T-cell (primary cell): ENCODE measurements at regions not wholly inside any gene's neighbourhood (a gene's known extent, or its start where the extent isn't known, plus 50 kb on each side); places are given as distances from the start of the nearest gene placed in this dataset.

ENCODE experiments used
- ATAC-seq, 4 experiments: fragments of 200-7000 bp in 3 of 4; fragments of 150-1000 bp in 1 of 4; cut with Tn5 transposase; replicated peaks in 1 of 4; 1 replicate in 3 of 4; 2 replicates in 1 of 4; pipeline ENCODE4 v1.10.0; 2021; ENCODE audit warnings: moderate library complexity in 3 of 4, mild to moderate bottlenecking in 2 of 4, moderate number of reproducible peaks in 1 of 4
- CTCF ChIA-PET, 2 donors: fragments of 300-600 bp; sonication (Branson Sonifier 250); formaldehyde crosslinking; loops; one replicate each; lab custom pipeline; 2022; ENCODE audit warnings: antibody characterized with exemption in 2 of 2; lab: Charles Lee
- POLR2A ChIA-PET, 2 donors: fragments of 300-600 bp; sonication (Branson Sonifier 250); formaldehyde crosslinking; loops; one replicate each; lab custom pipeline; 2022; ENCODE audit warnings: antibody characterized with exemption in 2 of 2; lab: Charles Lee
- DNase-seq, 35 experiments: peaks; one replicate each; pipeline versions ENCODE4 v3.0.0 to v3.0.0-alpha.2; 2013 to 2023
- H3K27ac ChIP-seq: one replicate; pipeline ENCODE4 v1.5.1; 2013; ENCODE audit warnings: low read length
- H3K27me3 ChIP-seq, 2 experiments: replicated peaks in 1 of 2; 1 replicate in 1 of 2; 2 replicates in 1 of 2; pipeline versions ENCODE4 v1.6.1 to v1.7.0; 2013; ENCODE audit warnings: low read length in 1 of 2, mixed read lengths in 1 of 2; ENCODE audit not compliant: control insufficient read depth in 2 of 2, insufficient read depth in 2 of 2; ENCODE audit errors: extremely low read depth in 1 of 2
- H3K36me3 ChIP-seq, 2 donors: 1 replicate in 1 of 2; 2 replicates in 1 of 2; pipeline versions ENCODE4 v1.6.1 to v1.7.0; 2013; ENCODE audit warnings: low read length in 1 of 2; ENCODE audit not compliant: control insufficient read depth in 2 of 2, insufficient read depth in 1 of 2; ENCODE audit errors: extremely low read depth in 1 of 2
- H3K4me1 ChIP-seq, 2 experiments: 1 replicate in 1 of 2; 2 replicates in 1 of 2; pipeline versions ENCODE4 v1.6.1 to v1.7.0; 2013; ENCODE audit warnings: low read length in 2 of 2, mixed read lengths in 1 of 2; ENCODE audit not compliant: insufficient read depth in 2 of 2, control insufficient read depth in 1 of 2; ENCODE audit errors: extremely low read depth in 1 of 2
- H3K4me3 ChIP-seq, 2 donors: 1 replicate in 1 of 2; 2 replicates in 1 of 2; pipeline versions ENCODE4 v1.5.1 to v1.7.0; 2013; ENCODE audit warnings: mild to moderate bottlenecking in 2 of 2, low read length in 1 of 2, moderate library complexity in 1 of 2; ENCODE audit not compliant: control insufficient read depth in 1 of 2; ENCODE audit errors: extremely low read depth in 1 of 2
- H3K9me3 ChIP-seq: 2 replicates; pipeline ENCODE4 v1.7.0; 2013
- H3K27ac Mint-ChIP-seq, 2 donors: one replicate each; pipeline ENCODE4 v1.8.0; 2020 to 2021; ENCODE audit warnings: mild to moderate bottlenecking in 2 of 2, mixed read lengths in 2 of 2
- H3K27me3 Mint-ChIP-seq, 2 donors: one replicate each; pipeline ENCODE4 v1.8.0; 2021 to 2022; ENCODE audit warnings: mixed read lengths in 2 of 2
- H3K36me3 Mint-ChIP-seq: one replicate; pipeline ENCODE4 v1.8.0; 2021; ENCODE audit warnings: mixed read lengths
- H3K4me1 Mint-ChIP-seq, 3 donors: one replicate each; pipeline ENCODE4 v1.8.0; 2020 to 2022; ENCODE audit warnings: mixed read lengths in 3 of 3, mild to moderate bottlenecking in 1 of 3
- H3K4me3 Mint-ChIP-seq, 3 donors: one replicate each; pipeline ENCODE4 v1.8.0; 2020 to 2022; ENCODE audit warnings: mild to moderate bottlenecking in 3 of 3, mixed read lengths in 3 of 3, moderate library complexity in 3 of 3
- H3K9me3 Mint-ChIP-seq, 3 donors: one replicate each; pipeline ENCODE4 v1.8.0; 2020 to 2022; ENCODE audit warnings: mixed read lengths in 3 of 3
- WGBS: methylation state at CpG from one replicate; pipeline ENCODE4 v1.1.5; 2013; ENCODE audit warnings: missing lambda C conversion rate; ENCODE audit not compliant: insufficient coverage; 5-methylcytosine and 5-hydroxymethylcytosine counted together

DNA sequence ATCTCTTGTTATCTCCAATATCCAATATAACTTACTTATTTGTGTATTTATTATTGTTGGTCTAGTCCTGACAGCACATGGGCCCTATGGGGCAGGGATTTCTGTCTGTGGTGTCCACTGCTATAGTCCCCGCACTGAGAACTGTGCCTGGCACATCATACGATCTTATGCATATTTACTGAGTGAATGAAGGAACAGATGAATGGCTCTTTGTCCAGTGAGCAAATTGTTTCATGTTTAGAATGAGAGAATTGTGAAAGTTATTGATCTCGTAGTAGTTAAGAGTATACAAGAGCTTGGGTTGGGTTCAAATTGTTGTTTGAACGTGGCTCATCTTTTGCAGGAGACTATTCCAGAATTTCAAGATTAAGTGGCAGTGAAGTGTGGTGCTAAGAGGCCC, 96.1 kb upstream of the SLC34A2 start:
- ChIA-PET POLR2A (no interaction called here), CTCF (no interaction called here)
- no peak overlapping the region for H3K4me3 ChIP-seq
- no peak overlapping the region for H3K27ac Mint-ChIP-seq
- H3K27ac ChIP-seq = no peak overlapping the region
- 88% methylated on average over 4 of the region's 4 CpGs for WGBS
- H3K4me1 Mint-ChIP-seq = no peaks in the 10 kb centered on the region
- DNase-seq (no peak), ATAC-seq (no peak)
- H3K9me3 Mint-ChIP-seq = no peaks in the 10 kb centered on the region
- no peaks in the 10 kb centered on the region for H3K9me3 ChIP-seq
- H3K4me3 Mint-ChIP-seq = no peak overlapping the region
- no peaks in the 10 kb centered on the region for H3K36me3 Mint-ChIP-seq
- H3K27me3 Mint-ChIP-seq = peaks cover 3 to 7% of the 10 kb centered on the region in 2 donors
- H3K27me3 ChIP-seq = no peaks in the 10 kb centered on the region
- no peaks in the 10 kb centered on the region for H3K4me1 ChIP-seq
- no peaks in the 10 kb centered on the region for H3K36me3 ChIP-seq

DNA sequence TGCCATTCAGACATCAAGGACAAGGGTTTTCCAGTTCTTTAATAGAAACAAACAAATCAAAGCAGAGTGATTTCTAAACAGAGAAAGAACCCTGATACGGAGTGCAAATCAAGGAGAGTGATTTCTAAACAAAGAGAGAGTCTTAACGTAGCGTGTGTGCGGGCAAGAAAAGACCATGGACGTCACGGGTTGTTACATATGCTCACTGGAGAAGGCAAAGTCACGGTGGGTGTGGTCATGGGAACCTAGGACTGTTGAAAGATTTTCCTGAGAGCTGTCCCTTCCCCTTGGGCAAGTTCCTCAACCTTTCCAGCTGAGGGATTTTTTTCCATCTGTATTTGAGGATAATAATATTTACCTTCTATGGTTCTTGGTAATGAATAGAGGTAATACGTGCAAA, 95.0 kb upstream of the SLC34A2 start:
- no peaks in the 10 kb centered on the region for H3K36me3 Mint-ChIP-seq

DNA sequence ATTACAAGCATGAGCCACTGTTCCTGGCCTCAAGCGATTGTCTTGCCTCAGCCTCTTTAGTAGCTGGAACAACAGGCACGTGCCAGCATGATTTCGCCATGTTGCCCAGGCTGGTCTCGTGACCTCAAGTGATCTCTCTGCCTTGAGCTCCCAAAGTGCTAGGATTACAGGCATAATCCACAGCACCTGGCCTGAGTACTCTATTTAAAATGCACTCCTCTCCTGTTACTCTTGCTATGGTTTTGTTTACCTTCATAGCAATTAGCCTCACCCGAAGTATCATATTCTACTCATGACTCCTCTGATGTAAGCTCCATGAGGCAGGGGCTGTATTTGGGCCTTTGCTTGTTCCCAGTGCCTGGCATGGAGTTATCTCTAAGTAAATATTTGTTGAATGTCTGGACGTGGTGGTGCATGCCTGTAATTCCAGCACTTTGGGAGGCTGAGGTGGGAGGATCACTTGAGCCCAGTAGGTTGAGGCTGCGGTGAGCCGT, 92.5 kb upstream of the SLC34A2 start:
- H3K36me3 ChIP-seq = no peaks in the 10 kb centered on the region
- H3K27me3 Mint-ChIP-seq = peaks cover 3 to 4% of the 10 kb centered on the region in 2 donors
- H3K9me3 ChIP-seq = no peaks in the 10 kb centered on the region
- DNase-seq = no peak
- no peak for ATAC-seq
- no peak overlapping the region for H3K27ac ChIP-seq
- no peaks in the 10 kb centered on the region for H3K4me1 ChIP-seq
- no peak overlapping the region for H3K4me3 ChIP-seq
- POLR2A ChIA-PET = no interaction called here
- no peaks in the 10 kb centered on the region for H3K4me1 Mint-ChIP-seq
- CTCF ChIA-PET = no interaction called here
- H3K36me3 Mint-ChIP-seq = no peaks in the 10 kb centered on the region
- H3K4me3 Mint-ChIP-seq = no peak overlapping the region
- no peaks in the 10 kb centered on the region for H3K27me3 ChIP-seq
- no peak overlapping the region for H3K27ac Mint-ChIP-seq
- WGBS = 67% methylated on average over 4 of the region's 8 CpGs
- no peaks in the 10 kb centered on the region for H3K9me3 Mint-ChIP-seq

More for the DNA sequence above, 95.0 kb upstream of the SLC34A2 start:
- ChIA-PET CTCF (no interaction called here), POLR2A (no interaction called here)
- H3K9me3 Mint-ChIP-seq = no peaks in the 10 kb centered on the region
- Histone ChIP-seq H3K27ac (no peak overlapping the region), H3K36me3 (no peaks in the 10 kb centered on the region), H3K27me3 (no peaks in the 10 kb centered on the region), H3K4me3 (no peak overlapping the region), H3K4me1 (no peaks in the 10 kb centered on the region), H3K9me3 (no peaks in the 10 kb centered on the region)
- WGBS = 65% methylated on average over 6 of the region's 8 CpGs
- H3K27me3 Mint-ChIP-seq = peaks cover 3 to 4% of the 10 kb centered on the region in 2 donors
- H3K27ac Mint-ChIP-seq = no peak overlapping the region
- DNase-seq (no peak), ATAC-seq (no peak)
- H3K4me3 Mint-ChIP-seq = no peak overlapping the region
- no peaks in the 10 kb centered on the region for H3K4me1 Mint-ChIP-seq

- Histone ChIP-seq H3K4me1 (no peaks in the 10 kb centered on the region), H3K9me3 (no peaks in the 10 kb centered on the region), H3K36me3 (no peaks in the 10 kb centered on the region), H3K4me3 (no peak overlapping the region), H3K27me3 (no peaks in the 10 kb centered on the region), H3K27ac (no peak overlapping the region)
- 92% methylated on average over 9 of the region's 12 CpGs for WGBS
- CTCF ChIA-PET = no interaction called here
- no peak overlapping the region for H3K4me3 Mint-ChIP-seq
- DNase-seq (no peak), ATAC-seq (no peak)
- H3K9me3 Mint-ChIP-seq = no peaks in the 10 kb centered on the region
- no peaks in the 10 kb centered on the region for H3K36me3 Mint-ChIP-seq
- POLR2A ChIA-PET = no interaction called here
- peaks cover 0 to 3% of the 10 kb centered on the region in 2 donors for H3K27me3 Mint-ChIP-seq
- no peaks in the 10 kb centered on the region for H3K4me1 Mint-ChIP-seq
- no peak overlapping the region for H3K27ac Mint-ChIP-seq
Observed at GRCh38 chr4:25564836-25565235, 90.8 kb upstream of the SLC34A2 start.

- H3K27ac ChIP-seq = no peak overlapping the region
- H3K4me1 ChIP-seq = no peaks in the 10 kb centered on the region
- ChIA-PET POLR2A (no interaction called here), CTCF (no interaction called here)
- ATAC-seq = no peak
- H3K27me3 ChIP-seq = no peaks in the 10 kb centered on the region
- H3K27me3 Mint-ChIP-seq = peaks cover 0 to 6% of the 10 kb centered on the region in 2 donors
- no peaks in the 10 kb centered on the region for H3K9me3 Mint-ChIP-seq
- H3K4me1 Mint-ChIP-seq = no peaks in the 10 kb centered on the region
- no peak overlapping the region for H3K4me3 ChIP-seq
- H3K36me3 Mint-ChIP-seq = no peaks in the 10 kb centered on the region
- no peak overlapping the region for H3K27ac Mint-ChIP-seq
- no peaks in the 10 kb centered on the region for H3K36me3 ChIP-seq
- DNase-seq = no peak
- H3K9me3 ChIP-seq = no peaks in the 10 kb centered on the region
- WGBS = 83% methylated on average over 1 of the region's 2 CpGs
- no peak overlapping the region for H3K4me3 Mint-ChIP-seq
Observed at GRCh38 chr4:25567253-25567652, 88.4 kb upstream of the SLC34A2 start.

DNA sequence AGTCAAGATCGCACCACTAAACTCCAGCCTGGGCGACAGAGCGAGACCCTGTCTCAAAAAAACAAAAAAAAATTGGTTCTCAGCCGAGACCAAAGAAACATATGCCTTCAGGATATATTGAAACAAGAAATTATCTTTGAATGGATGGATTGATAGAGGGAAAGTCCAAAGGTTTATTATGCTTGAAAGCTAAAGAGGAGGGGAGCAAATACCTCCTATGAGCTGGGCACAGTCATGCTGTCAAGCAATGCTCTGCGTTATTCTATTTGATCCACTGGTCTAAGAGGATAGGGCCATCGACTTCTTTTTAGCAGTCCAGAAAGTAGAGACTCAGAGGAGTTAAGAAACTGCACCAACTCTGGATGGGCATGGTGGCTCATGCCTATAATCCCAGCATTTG, 85.9 kb upstream of the SLC34A2 start:
- no peak for DNase-seq
- H3K36me3 ChIP-seq = no peaks in the 10 kb centered on the region
- H3K4me3 ChIP-seq = no peak overlapping the region
- ChIA-PET CTCF (no interaction called here), POLR2A (no interaction called here)
- H3K27me3 Mint-ChIP-seq = peaks cover 0 to 3% of the 10 kb centered on the region in 2 donors
- no peak overlapping the region for H3K4me3 Mint-ChIP-seq
- H3K9me3 Mint-ChIP-seq = no peaks in the 10 kb centered on the region
- no peak overlapping the region for H3K27ac Mint-ChIP-seq
- H3K4me1 Mint-ChIP-seq = no peaks in the 10 kb centered on the region
- H3K9me3 ChIP-seq = no peaks in the 10 kb centered on the region
- WGBS = 90% methylated on average over 3 of the region's 6 CpGs
- H3K4me1 ChIP-seq = no peaks in the 10 kb centered on the region
- H3K36me3 Mint-ChIP-seq = no peaks in the 10 kb centered on the region
- no peaks in the 10 kb centered on the region for H3K27me3 ChIP-seq
- no peak overlapping the region for H3K27ac ChIP-seq
- ATAC-seq = no peak

DNA sequence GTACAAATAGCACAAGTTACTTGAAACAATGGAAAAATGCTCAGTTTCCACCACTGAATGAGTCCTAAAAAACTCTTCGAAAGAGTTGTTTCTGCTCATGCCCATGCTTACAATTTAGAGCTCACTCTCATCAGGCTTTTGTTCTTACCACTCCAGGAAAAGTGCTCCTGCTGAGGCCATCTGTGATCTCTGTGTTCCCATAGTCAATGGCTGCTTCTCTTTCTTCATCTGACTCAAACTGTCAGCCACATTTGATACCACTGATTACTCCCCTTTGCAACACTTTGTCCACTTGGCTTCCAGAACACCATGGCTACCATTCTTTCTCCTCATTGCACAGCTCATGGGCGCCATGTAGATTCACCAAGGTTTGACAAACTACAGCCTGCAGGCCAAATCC, 80.0 kb upstream of the SLC34A2 start:
- ChIA-PET POLR2A (no interaction called here), CTCF (no interaction called here)
- no peak overlapping the region for H3K27ac ChIP-seq
- H3K27me3 Mint-ChIP-seq = peaks cover 0 to 3% of the 10 kb centered on the region in 2 donors
- DNase-seq (no peak), ATAC-seq (no peak)
- H3K9me3 Mint-ChIP-seq = no peaks in the 10 kb centered on the region
- no peak overlapping the region for H3K4me3 ChIP-seq
- no peak overlapping the region for H3K4me3 Mint-ChIP-seq
- no peaks in the 10 kb centered on the region for H3K4me1 Mint-ChIP-seq
- H3K36me3 Mint-ChIP-seq = no peaks in the 10 kb centered on the region
- 89% methylated on average over 2 of the region's 2 CpGs for WGBS
- no peaks in the 10 kb centered on the region for H3K4me1 ChIP-seq
- H3K27me3 ChIP-seq = peaks cover 0 to 4% of the 10 kb centered on the region in 2 experiments
- H3K36me3 ChIP-seq = no peaks in the 10 kb centered on the region
- no peaks in the 10 kb centered on the region for H3K9me3 ChIP-seq
- no peak overlapping the region for H3K27ac Mint-ChIP-seq
